Endometrium (tissue), 2 donors: ENCODE measurements at regions not wholly inside any gene's neighbourhood (a gene's known extent, or its start where the extent isn't known, plus 50 kb on each side); places are given as distances from the start of the nearest gene placed in this dataset.
A peak's percentile ranks its signal among the peaks of the same experiment; 100 is the strongest.

Source experiments
- FAIRE-seq: peaks from 2 replicates; lab custom pipeline; 2012; peaks lifted over from hg19 to GRCh38; lab: Jason Lieb, UNC
- donor health status: control.
- donor health status: control.

GRCh38 chr5:24817966-24818365 is 173.2 kb upstream of the CDH10 start:
- no peak for FAIRE-seq

GRCh38 chr5:24816206-24816605 is 171.4 kb upstream of the CDH10 start:
- no peak for FAIRE-seq

GRCh38 chr5:24805230-24805629 is 160.5 kb upstream of the CDH10 start:
- no peak for FAIRE-seq

- FAIRE-seq: no peak
Measured at GRCh38 chr5:24804221-24804681, 159.5 kb upstream of the CDH10 start.

GRCh38 chr5:24791326-24791725 is 146.5 kb upstream of the CDH10 start:
- no peak for FAIRE-seq

GRCh38 chr5:24789611-24790351 is 145.0 kb upstream of the CDH10 start:
- no peak for FAIRE-seq

- no peak for FAIRE-seq
Measured at GRCh38 chr5:24788829-24789514, 144.2 kb upstream of the CDH10 start.

GRCh38 chr5:24786108-24786507 is 141.3 kb upstream of the CDH10 start:
- no peak for FAIRE-seq

- no peak for FAIRE-seq
Measured at GRCh38 chr5:24783596-24783995, 138.8 kb upstream of the CDH10 start.

- no peak for FAIRE-seq
Measured at GRCh38 chr5:24777392-24777791, 132.6 kb upstream of the CDH10 start.

GRCh38 chr5:24773261-24773660 is 128.5 kb upstream of the CDH10 start:
- FAIRE-seq: no peak

GRCh38 chr5:24767086-24767485 is 122.3 kb upstream of the CDH10 start:
- no peak for FAIRE-seq

GRCh38 chr5:24765219-24765618 is 120.4 kb upstream of the CDH10 start:
- FAIRE-seq: no peak

GRCh38 chr5:24750355-24750754 is 105.6 kb upstream of the CDH10 start:
- FAIRE-seq: no peak

- no peak for FAIRE-seq
Measured at GRCh38 chr5:24749701-24750100, 104.9 kb upstream of the CDH10 start.

GRCh38 chr5:24747327-24747726 is 102.5 kb upstream of the CDH10 start:
- FAIRE-seq: no peak

GRCh38 chr5:24742334-24742733 is 97.6 kb upstream of the CDH10 start:
- FAIRE-seq: no peak

- FAIRE-seq: no peak
Measured at GRCh38 chr5:24737163-24737562, 92.4 kb upstream of the CDH10 start.

- no peak for FAIRE-seq
Measured at GRCh38 chr5:24735284-24735683, 90.5 kb upstream of the CDH10 start.

GRCh38 chr5:24732184-24732583 is 87.4 kb upstream of the CDH10 start:
- FAIRE-seq: no peak

GRCh38 chr5:24720743-24721142 is 76.0 kb upstream of the CDH10 start:
- FAIRE-seq: peak; percentile 57

- no peak for FAIRE-seq
Measured at GRCh38 chr5:24714746-24715145, 70.0 kb upstream of the CDH10 start.

GRCh38 chr5:24712947-24713346 is 68.2 kb upstream of the CDH10 start:
- no peak for FAIRE-seq

- no peak for FAIRE-seq
Measured at GRCh38 chr5:24712047-24712446, 67.3 kb upstream of the CDH10 start.
